NCI-H2029 (cell line): ENCODE measurements at regions not wholly inside any gene's neighbourhood (a gene's known extent, or its start where the extent isn't known, plus 50 kb on each side); places are given as distances from the start of the nearest gene placed in this dataset.
A peak's percentile ranks its signal among the peaks of the same experiment; 100 is the strongest.

ENCODE experiments used
- DNase-seq: peaks from one replicate; lab custom pipeline; 2025; lab: John Stamatoyannopoulos, UW

DNA sequence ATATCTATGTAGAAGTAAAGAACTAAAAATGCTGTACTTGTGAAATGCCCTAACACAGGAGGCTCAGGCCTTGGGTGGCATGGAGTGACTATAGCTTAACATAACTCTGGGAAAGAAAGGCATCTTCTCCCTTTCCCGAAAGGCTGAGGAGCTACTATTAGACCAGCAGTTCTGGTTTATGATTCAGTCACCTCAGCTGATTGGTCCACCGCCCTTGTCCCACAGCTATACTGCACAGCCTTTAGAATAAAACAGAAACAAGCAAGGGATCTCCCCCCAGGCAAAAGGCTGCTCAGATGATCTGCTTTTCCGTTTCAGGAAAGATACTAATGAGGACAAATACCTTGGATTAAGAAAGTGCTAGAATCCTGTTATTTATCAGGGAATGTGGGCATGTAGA is 171.3 kb downstream of the SNCA start:
- DNase-seq = no peak

DNA sequence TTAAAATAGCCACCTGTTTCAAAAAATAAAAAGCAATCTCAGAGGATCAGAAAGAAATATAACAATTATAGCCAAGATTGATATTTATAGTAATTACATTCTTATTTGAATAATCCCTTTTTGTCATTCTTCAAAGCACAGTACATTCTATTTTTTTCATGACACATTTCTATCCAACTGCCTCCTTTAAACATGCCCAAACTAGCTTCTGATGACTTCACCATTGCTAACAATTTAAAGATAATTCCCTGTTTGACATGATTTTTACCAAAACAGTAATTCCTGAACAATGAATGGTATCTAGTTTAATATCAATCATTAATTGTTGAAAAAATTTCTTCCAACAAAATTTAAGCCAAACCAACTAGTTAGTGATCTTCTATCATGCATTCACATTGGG is 172.4 kb downstream of the SNCA start:
- no peak for DNase-seq

DNA sequence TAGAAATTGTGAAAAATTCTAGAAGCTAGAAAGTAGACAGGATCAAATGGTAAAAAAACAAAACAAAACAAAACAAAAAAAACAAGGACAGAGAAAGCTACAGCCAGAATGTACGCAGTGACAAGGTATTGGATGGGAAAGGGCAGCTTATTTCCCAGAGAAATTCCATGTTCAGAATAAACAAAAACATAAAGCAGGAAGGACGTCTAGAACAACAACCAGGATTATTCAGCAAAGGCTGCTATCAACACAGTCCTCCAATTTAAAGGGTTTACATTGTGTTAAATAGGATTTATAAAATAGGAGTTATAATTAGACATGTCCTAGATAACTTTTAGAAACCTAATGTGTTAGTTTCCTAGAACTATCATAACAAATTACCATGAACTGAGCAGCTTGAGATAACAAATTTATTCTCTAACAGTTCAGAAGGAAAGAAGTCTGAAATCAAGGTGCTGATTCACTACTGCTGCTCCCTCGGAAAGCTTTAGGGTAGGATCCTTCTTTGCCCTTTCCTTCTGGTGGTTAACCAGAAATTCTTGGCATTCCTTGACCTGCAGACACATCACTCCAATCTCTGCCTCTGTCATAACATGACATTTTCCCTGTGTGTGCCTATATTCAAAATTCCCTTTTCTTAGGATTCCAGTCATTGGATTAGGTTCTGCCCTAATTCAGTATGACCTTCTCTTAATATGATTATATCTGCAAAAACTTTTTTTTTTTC is 175.6 kb downstream of the SNCA start:
- DNase-seq = no peak

DNA sequence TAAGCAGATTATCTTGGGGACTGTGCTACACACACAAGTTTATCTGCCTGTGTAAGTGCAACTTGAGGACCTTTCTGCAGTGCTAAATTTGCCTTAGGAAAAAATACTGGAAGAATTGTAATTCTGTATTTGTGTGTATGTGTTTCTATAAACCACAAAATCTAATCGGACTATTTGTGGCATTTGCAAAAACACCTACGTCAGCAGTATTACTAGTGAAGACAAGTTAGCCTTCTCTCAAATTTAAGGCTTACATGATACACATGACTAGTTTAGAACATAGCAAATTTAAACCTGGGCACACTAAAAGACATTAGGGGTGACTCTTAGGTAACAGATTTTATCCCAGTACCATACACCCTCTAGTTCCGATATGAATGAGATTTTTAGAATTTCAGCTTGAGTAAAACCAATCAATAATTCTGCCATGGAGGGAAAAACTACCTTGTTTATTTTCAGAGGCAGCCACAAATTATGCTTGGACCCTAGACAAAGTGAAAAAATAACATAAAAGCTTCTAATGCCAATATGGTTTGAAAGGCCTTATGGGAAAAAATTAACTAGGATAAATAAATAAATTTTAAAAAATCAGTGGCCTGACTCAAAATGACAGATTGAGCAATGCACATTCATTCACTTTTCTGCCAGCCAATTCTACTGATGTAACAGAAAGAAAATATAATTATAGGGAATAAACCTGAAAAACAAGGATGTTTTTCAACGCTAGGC is 176.4 kb downstream of the SNCA start:
- DNase-seq = no peak

DNA sequence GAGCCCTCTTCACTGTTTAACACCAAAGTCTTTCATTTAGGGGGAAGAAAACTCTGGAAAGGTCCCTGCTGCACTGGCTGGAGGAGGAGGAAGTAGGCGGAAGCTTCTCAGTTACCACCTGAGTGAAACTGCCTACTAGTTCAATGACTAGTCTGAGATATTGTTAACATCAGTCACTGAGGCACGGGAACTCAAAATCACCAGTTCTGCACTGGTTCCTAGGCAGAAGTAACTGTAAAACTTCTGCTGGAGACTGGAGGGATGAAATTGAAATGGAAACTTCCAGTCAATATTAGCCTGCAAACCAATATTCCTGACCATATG is 178.3 kb downstream of the SNCA start:
- no peak for DNase-seq

DNA sequence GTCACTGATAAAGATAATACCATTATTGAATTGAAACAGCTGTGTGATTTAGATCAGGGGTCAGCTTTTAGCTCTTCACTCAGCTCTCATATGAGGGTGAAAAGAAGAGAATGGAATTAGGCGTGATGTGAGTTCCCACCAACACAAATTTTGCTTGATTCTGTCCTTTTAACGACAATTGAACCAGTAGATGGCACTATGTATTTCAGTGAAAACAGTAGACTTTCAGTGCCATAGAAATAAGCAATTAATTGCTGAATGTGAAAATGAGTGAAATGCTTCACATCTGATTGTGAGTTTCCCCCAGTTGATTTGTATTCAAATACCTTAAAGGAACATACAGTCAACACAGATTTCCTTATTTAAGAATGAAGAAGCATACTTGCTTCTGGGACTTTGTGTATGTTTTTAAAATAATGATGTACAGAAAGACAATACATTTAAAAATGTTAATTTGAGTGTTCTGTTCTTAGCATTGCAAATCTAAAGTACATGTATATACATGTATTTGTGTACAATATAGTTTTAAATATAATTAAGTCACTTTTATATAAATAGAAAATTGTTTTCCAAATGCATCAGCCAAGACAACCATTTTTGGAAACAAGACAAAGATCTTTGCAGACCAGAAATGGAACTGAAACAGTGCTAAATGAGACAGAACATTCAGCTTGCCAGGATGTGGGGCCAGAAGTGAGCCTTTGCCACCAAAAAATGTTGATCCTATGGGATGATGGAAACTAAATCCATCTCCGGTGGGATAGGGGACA is 178.8 kb downstream of the SNCA start:
- DNase-seq = no peak

DNA sequence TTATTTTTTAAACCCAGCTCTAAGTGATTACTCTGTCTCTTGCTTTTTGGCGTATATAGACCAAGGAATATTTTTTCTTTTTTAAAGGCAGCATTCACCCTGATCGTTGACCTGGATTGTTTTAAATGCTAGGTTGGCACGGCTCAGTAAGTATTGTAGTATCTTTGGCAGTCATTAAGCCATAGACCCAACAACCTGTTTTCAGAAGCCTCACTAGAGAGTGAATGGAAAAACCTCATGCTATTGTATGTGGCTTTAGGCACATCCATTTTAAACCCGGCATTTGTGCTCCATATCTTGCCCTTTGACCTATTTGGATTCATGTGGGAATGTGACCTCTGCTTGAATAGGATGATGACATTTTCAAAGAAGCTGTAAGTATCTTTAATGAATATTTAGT is 183.9 kb downstream of the SNCA start:
- peak; percentile 58 for DNase-seq

DNA sequence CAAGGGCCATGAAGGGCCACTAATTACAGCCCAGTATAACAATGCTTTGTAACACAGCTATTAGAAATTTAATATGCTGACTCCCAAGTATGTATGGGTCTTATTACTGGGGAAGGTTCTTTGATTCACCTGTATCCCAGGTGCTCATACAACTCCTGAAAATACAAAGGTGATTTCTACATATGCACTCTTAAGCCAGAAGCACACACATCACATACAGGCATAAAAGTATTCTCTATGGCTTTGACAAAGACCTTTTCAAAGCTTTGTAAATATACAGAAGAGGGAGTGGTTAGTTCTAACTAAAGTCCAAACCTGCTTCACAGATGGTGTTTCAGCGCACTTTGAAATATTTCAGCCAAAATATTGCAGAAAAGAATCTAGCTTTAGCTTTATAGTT is 191.5 kb downstream of the SNCA start:
- DNase-seq = peak; percentile 2

DNA sequence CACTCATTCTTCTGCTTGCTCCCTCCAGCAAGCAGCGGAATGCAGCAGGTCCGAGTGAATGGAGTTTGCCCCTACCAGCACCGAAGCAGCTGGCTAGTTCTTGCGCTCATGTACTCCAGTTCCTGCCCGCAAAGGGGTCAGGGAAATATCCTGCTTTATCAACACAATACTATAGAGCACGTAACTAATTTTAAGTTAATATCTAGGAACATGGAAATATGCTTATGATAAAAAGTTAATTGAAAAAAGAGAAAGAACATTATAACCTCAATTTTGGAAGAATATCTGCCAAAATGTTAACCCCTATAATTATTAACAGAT is 195.6 kb downstream of the SNCA start:
- no peak for DNase-seq

DNA sequence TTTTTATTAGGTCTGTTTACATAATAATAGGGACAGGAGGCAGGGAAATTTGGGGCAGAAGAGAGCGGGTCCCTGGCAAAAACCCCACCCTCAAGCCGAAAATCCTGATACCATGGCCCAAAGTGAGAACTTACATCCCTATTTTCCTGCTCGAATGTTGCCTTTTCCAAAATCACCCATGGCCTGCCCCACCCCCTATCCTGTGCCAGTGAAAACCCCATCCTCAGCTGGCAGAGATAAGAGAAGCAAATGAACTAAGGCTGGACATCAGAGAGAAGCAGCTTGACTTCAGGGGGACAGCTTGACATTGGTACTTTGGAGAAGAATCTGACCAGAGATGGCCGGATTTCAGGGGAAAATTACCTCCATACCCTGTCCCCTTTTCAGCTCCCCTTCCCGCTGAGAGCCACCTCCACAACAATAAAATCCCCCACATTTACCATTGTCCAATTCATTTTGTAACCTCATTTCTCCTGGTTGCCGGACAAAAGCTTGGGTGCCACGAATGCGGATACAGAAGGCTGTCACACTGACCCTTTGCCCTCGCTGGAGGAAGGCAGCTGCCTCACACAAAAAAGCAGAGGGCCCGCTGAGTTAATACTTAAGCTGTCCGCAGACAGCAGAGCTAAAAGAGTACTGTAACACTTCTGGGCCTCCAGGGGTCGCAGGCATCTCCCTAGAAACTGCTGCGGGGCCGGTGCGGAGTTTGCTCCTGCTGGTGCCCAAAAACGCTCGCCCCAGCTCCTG is 196.2 kb downstream of the SNCA start:
- DNase-seq = no peak

DNA sequence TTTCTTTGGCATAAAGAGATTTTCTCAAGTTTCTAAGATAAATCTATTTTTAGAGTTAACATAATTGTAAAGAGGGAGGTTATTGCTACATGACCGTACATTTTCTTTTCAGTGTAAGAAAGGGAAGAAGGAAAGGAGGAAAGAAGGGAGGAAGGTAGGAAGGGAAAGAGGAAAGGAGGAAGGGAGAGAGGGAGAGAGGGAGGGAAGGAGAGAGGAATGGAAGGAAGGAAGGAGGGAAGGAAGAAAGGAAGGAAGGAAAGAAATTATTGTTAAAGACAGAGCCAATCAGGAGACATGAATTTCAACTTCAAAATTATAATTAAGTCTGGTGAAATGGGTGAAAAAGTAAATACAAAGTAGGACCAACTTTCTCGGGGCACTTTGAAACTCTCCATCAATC is 197.6 kb downstream of the SNCA start:
- no peak for DNase-seq

DNA sequence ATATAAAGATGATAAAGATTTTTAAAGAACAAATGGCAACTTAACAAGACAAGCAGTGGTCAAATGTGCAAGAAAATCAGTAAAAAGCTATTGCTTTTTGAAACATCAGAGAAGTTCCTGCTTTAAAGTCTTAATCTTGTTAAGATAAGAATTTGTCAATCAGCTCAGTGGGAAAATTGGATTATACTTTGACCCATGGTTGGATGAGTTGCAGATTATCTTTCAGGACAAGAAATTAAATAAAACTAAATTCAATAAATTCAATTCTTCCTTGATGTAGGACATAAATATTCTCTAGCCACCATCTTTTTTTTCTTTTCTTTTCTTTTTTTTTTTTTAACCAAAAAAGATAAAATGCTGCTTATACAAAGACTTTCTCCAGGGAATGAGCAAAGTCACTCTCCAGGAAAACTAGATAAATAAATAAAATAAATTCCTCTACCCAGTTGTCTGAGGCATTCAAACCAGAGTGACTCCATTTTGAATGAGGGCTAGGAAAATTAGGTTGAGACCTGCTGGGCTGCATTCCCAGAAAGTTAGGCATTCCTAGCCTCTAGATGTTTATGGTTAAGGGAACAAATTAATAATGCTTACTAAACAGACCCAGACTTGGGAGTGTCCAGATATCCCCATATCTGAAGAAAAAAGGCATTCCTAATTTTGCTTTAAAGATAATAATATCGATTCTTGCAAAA is 211.2 kb downstream of the SNCA start:
- no peak for DNase-seq

DNA sequence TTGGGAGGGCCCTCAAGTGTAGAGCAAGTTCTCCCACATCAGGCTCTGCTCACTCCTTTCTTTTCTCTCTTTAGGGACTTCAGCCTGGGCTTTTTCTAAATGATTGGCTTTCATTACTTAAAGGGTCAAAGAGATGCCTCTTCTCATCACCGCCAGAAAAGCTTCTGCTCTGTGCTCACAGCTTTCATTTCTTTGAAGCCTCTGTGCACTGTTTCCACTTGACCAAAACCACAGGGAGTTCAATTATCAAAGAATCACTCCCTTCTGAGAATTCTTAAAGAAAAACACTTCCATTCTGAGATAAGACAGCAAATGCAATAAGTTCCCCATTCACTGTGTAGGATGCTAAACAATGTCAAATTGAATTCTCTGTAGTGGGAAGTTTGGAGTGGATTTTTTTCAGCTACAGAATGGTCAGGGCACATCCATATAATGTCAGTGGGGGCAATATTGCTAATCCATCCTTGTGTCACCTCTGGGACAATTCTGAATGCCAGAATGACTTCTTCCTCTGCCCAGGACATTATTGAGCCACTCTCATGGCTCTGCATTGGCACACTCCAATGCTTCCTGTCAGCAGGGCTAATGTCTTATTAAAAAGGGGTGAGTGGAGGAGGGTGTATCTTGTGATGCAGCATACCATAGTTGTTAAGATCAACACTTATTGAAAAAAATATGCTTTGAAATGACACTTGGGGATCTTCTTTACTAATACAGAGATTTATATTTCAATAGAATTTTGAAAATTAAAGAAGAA is 217.6 kb downstream of the SNCA start:
- no peak for DNase-seq

DNA sequence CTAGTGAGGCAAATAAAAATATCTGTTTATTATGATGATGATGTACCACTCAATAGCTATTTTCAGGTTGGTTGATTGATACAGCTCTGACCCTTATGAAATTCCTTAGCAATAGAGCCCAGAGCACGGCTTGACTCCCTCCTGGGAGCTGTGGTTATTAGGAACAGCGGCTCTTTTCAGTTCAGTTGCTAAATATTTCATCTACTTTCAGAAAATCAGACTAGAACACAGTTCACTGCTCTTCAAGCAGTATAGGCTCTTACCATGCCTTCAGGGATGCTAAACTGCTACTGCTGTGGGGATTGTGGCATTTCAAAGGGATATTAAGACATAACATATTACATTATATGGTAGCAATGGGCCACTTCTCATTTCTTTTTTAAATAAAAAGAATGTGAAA is 218.8 kb downstream of the SNCA start:
- no peak for DNase-seq

DNA sequence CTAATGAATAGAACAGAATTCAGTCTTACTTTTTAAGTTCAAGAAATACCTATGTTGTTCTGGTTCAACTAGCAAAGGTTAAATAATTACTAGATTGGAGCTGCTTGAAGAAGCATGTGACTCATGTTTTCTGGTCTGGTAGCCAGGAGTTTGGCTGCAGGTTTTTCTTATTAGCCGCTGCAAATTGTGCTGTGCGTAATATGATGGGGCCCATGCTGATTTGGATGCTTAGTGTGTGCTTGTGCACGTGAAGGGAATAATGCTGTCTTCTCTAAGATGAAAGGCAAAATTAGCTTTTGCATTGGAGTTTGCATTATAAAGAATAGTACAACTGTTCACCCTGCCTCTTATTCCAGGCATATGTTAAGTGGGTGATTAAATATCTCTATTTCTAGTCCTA is 219.6 kb downstream of the SNCA start:
- DNase-seq = no peak

DNA sequence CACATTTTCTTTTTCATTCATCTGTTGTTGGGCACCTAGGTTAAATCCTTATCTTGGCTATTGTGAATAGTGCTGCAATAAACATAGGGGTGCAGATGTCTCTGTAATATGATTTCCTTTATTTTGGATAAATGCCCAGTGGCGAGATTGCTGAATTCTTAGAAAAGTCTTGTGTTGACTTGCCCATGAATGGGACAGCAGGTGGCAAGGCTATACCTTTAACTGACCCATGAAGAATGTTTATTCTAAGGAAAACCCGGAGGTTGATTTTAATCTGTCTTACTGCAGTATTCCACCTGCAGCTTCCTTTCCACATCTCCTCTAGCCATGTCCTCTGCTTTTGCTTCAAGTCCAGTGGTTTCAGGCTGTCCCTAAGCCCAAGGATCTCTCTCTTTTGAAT is 220.6 kb downstream of the SNCA start:
- DNase-seq = no peak

DNA sequence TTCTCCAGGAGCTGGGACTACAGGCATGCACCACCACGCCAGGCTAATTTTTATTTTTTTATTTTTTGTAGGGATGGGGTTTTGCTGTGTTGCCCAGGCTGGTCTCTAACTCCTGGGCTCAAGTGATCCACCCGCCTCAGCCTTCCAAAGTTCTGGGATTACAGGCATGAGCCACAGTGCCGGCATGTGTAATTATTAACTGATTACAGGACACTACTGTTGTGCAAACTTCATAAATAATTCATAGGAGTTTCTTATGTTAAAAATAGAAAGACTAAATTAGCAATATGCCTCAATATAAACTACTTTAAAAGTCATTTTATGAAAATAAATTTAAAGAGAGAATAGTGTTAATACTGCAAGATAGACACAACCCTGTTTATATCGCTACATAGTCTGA is 221.9 kb downstream of the SNCA start:
- no peak for DNase-seq

DNA sequence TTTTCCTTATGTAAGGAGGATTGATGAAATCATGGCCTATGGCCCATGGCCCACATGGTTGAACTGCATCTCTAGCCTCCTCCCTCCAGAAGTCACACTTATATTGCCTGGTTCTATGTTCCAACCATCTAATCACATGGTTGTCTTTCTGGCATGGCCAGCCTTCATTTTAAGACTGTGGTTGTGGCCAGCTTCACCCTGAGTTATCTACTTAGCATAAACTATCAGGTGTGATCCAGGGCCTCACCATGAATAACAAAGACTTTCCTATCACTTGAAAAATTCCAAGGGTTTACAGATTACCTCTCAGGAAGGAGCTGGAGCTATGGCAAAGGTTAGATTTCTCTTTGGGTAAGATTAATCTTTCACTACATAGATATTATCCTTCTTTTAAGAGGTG is 222.8 kb downstream of the SNCA start:
- no peak for DNase-seq

DNA sequence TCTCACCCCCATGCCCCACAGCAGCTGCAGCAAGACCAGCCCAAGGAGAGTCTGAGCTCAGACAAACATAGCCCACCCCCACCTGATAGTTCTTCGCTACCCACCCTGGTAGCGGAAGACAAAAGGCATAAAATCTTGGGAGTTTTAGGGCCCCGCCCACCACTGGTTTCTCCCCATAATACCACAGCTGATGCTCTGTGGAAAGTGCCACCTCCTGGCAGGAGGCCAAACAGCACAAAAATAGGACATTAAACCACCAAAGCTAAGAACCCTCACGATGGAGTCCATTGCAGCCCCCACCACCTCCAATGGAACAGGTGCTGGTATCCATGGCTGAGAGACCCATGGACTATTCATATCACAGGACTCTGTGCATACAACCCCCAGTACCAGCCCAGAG is 226.7 kb downstream of the SNCA start:
- no peak for DNase-seq

DNA sequence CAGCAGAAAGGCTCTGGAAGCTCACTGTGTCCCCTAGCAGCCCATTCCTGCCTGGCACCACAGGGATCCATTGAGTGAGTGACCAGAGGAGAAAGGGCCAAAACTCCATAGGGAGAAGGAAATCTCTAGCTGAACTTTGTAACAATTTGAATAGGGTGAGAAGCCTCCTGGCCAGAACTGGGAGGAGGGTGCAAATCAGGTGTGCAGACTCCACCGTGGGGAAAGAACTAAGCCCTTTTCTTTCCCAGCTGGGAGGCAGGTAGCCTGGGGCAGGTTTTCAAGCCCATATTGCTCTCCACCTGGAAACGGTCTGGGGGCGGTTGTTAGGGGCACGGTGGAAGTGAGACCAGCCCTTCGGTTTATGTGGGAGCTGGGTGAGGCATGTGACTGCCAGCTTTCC is 227.2 kb downstream of the SNCA start:
- DNase-seq = no peak

DNA sequence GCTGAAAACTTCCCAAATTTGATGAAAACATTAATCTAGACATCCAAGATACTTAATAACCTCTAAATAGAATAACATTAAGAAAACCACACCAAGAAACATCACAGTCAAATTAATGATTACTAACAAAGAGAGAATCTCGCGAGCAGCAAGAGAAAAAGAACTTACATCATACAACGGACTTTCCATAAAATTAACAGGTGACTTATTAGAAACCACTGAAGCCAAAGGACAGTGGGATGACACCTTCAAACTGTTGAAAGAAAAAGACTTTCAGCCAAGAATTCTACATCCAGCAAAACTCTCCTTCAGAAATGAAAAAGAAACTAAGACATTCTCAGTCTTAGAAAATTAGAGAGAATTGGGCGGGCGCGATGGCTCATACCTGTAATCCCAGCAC is 232.0 kb downstream of the SNCA start:
- no peak for DNase-seq
